GM12878 (cell line): ENCODE measurements at regions not wholly inside any gene's neighbourhood (a gene's known extent, or its start where the extent isn't known, plus 50 kb on each side); places are given as distances from the start of the nearest gene placed in this dataset.

Source experiments
- ATAC-seq: fragments of 200-7000 bp; cut with Tn5 transposase; 3 replicates; pipeline ENCODE4 v1.9.1; 2020; ENCODE audit warnings: mild to moderate bottlenecking, moderate library complexity
- BruUV-seq: library from RNA; stranded (reverse); fragments of 400-500 nt; replicated peaks from 2 replicates; lab custom pipeline; 2021; lab: Mats Ljungman, UMichigan
- CTCF ChIA-PET: fragments of 300-600 bp; sonication (Branson Sonifier 250); formaldehyde crosslinking; extraction: SDS; loops from one replicate; lab custom pipeline; 2021; ENCODE audit warnings: inconsistent platforms; lab: Yijun Ruan, JAX
- POLR2A ChIA-PET: fragments of 350-600 bp; formaldehyde crosslinking; extraction: SDS; loops from one replicate; lab custom pipeline; 2021; ENCODE audit warnings: inconsistent platforms; lab: Charles Lee
- RAD21 ChIA-PET: fragments of 300-600 bp; sonication (Branson Sonifier 250); formaldehyde crosslinking; loops from one replicate; lab custom pipeline; 2023; ENCODE audit warnings: antibody characterized with exemption; ENCODE audit not compliant: unreplicated experiment; lab: Charles Lee
- SMC1A ChIA-PET: fragments of 300-600 bp; sonication (Branson Sonifier 250); formaldehyde crosslinking; loops from one replicate; lab custom pipeline; 2023; ENCODE audit not compliant: unreplicated experiment, uncharacterized antibody; lab: Charles Lee
- DNase-seq: peaks from one replicate; pipeline ENCODE4 v3.0.0-alpha.2; 2011; ENCODE audit warnings: low read depth, low spot score
- FAIRE-seq: peaks from 3 replicates; lab custom pipeline; 2011; peaks lifted over from hg19 to GRCh38; lab: Jason Lieb, UNC
- H2AFZ ChIP-seq: 2 replicates; pipeline ENCODE4 v1.6.0; 2011; ENCODE audit warnings: low read depth, low read length, control low read depth; ENCODE audit not compliant: control insufficient read depth
- H3K27ac ChIP-seq: 2 replicates; pipeline ENCODE4 v1.5.1; 2011; ENCODE audit warnings: control low read depth; ENCODE audit not compliant: control insufficient read depth, insufficient read depth
- H3K27me3 ChIP-seq, 2 experiments: replicated peaks in 1 of 2; 2 replicates each; pipeline versions ENCODE4 v1.6.0 to v1.6.1; 2011; ENCODE audit warnings: low read length in 1 of 2; ENCODE audit not compliant: control insufficient read depth in 2 of 2, insufficient read depth in 2 of 2
- H3K36me3 ChIP-seq, 2 experiments: 2 replicates each; pipeline ENCODE4 v1.5.1; 2011; ENCODE audit warnings: low read length in 1 of 2; ENCODE audit not compliant: control insufficient read depth in 2 of 2, insufficient read depth in 2 of 2
- H3K4me1 ChIP-seq: 2 replicates; pipeline ENCODE4 v1.6.1; 2011; ENCODE audit warnings: mild to moderate bottlenecking, low read length, moderate library complexity, mixed read lengths; ENCODE audit not compliant: control insufficient read depth, insufficient read depth
- H3K4me2 ChIP-seq: 2 replicates; pipeline ENCODE4 v1.6.0; 2011; ENCODE audit warnings: control low read depth; ENCODE audit not compliant: control insufficient read depth, insufficient read depth
- H3K4me3 ChIP-seq: fragments of 200-600 bp; sonication (generic); 2 replicates; pipeline ENCODE4 v1.5.1; 2016
- H3K79me2 ChIP-seq: 2 replicates; pipeline ENCODE4 v1.6.0; 2011; ENCODE audit warnings: low read length; ENCODE audit not compliant: control insufficient read depth, insufficient read depth
- H3K9ac ChIP-seq: 2 replicates; pipeline ENCODE4 v1.8.0; 2011; ENCODE audit warnings: low read length, control low read depth, mixed read lengths; ENCODE audit not compliant: control insufficient read depth, insufficient read depth
- H3K9me3 ChIP-seq: replicated peaks from 3 replicates; pipeline ENCODE4 v1.5.1; 2011; ENCODE audit warnings: mild to moderate bottlenecking, low read length; ENCODE audit not compliant: control insufficient read depth, insufficient read depth
- H4K20me1 ChIP-seq: 2 replicates; pipeline ENCODE4 v1.6.0; 2011; ENCODE audit not compliant: control insufficient read depth, insufficient read depth
- ASH2L ChIP-seq: fragments of 300-600, 200-600 bp; sonication (generic); IDR thresholded peaks from 2 replicates; pipeline ENCODE4 v1.6.1; 2017; ENCODE audit warnings: low read depth, mild to moderate bottlenecking, borderline replicate concordance
- CHD1 ChIP-seq: IDR thresholded peaks from 2 replicates; pipeline ENCODE4 v1.6.1; 2012; ENCODE audit warnings: low read depth, low read length, improper control_type of control experiment
- E2F4 ChIP-seq: IDR thresholded peaks from 2 replicates; pipeline ENCODE4 v1.6.1; 2012; ENCODE audit warnings: low read depth, low read length, improper control_type of control experiment
- ESRRA ChIP-seq: IDR thresholded peaks from 2 replicates; pipeline ENCODE4 v1.6.1; 2012; ENCODE audit warnings: mild to moderate bottlenecking, low read length, improper control_type of control experiment
- EZH2 ChIP-seq: IDR thresholded peaks from 2 replicates; pipeline ENCODE4 v1.6.1; 2012; ENCODE audit warnings: low read depth, mild to moderate bottlenecking, control low read depth, inconsistent platforms, low read length, borderline replicate concordance; ENCODE audit not compliant: control insufficient read depth
- HDAC2 ChIP-seq: fragments of 200-600 bp; sonication (generic); IDR thresholded peaks from 2 replicates; pipeline ENCODE4 v1.6.1; 2017
- IKZF1 ChIP-seq: fragments of 450-650 bp; conservative IDR thresholded peaks from 2 replicates; pipeline ENCODE4 v1.6.1; 2017; ENCODE audit warnings: antibody characterized with exemption, mild to moderate bottlenecking
- JUND ChIP-seq: IDR thresholded peaks from 2 replicates; pipeline ENCODE4 v1.6.1; 2012; ENCODE audit warnings: low read depth, mild to moderate bottlenecking, low read length, improper control_type of control experiment, moderate library complexity
- NFXL1 ChIP-seq: fragments of 450-650 bp; IDR thresholded peaks from 2 replicates; pipeline ENCODE4 v1.6.1; 2017; ENCODE audit warnings: antibody characterized with exemption, mild to moderate bottlenecking, borderline replicate concordance
- RFX5 ChIP-seq: IDR thresholded peaks from 2 replicates; pipeline ENCODE4 v1.6.1; 2011; ENCODE audit warnings: low read depth, low read length, improper control_type of control experiment
- SRF ChIP-seq, 2 experiments: IDR thresholded peaks; 2 replicates each; pipeline ENCODE4 v1.6.1; 2011; ENCODE audit warnings: low read depth in 2 of 2, low read length in 2 of 2, mild to moderate bottlenecking in 1 of 2, moderate library complexity in 1 of 2
- STAT1 ChIP-seq: fragments of 450-650 bp; conservative IDR thresholded peaks from 2 replicates; pipeline ENCODE4 v1.6.1; 2014; ENCODE audit warnings: antibody characterized with exemption, mild to moderate bottlenecking
- ZBED1 ChIP-seq: IDR thresholded peaks from 2 replicates; pipeline ENCODE4 v1.6.1; 2016; ENCODE audit warnings: borderline replicate concordance
- ZBTB40 ChIP-seq: fragments of 450-650 bp; IDR thresholded peaks from 2 replicates; pipeline ENCODE4 v1.6.1; 2016; ENCODE audit warnings: mild to moderate bottlenecking, moderate library complexity, borderline replicate concordance
- ZNF24 ChIP-seq: fragments of 450-650 bp; IDR thresholded peaks from 2 replicates; pipeline ENCODE4 v1.6.1; 2017; ENCODE audit warnings: antibody characterized with exemption, mild to moderate bottlenecking
- ZNF274 ChIP-seq: IDR thresholded peaks from one replicate; pipeline ENCODE4 v1.8.0; 2011; ENCODE audit not compliant: insufficient read length, insufficient read depth
- WGBS: methylation state at CpG from one replicate; pipeline ENCODE4 v1.1.6; 2016; ENCODE audit warnings: low lambda C conversion rate; ENCODE audit not compliant: insufficient replicate concordance, insufficient coverage; ENCODE audit errors: missing lambda C conversion rate; 5-methylcytosine and 5-hydroxymethylcytosine counted together
- in situ Hi-C: fragments of 300-500 bp; cut with MboI; formaldehyde crosslinking; loops from 9 replicates; pipeline ENCODE4 v1.14.3; 2018; ENCODE audit warnings: mixed read lengths
- intact Hi-C: fragments of 100-400 bp; cut with micrococcal nuclease; formaldehyde crosslinking; loops from one replicate; pipeline ENCODE4 v1.14.2; 2022; ENCODE audit not compliant: unreplicated experiment

GRCh38 chr19:29378126-29378525, 147.7 kb upstream of the VSTM2B start:
- Histone ChIP-seq H3K4me1 (no peaks in the 10 kb centered on the region), H2AFZ (no peak overlapping the region), H3K4me2 (no peak overlapping the region), H3K27ac (no peak overlapping the region), H3K27me3 (no peaks in the 10 kb centered on the region), H3K36me3 (no peaks in the 10 kb centered on the region), H3K9me3 (no peaks in the 10 kb centered on the region), H3K4me3 (no peak overlapping the region), H3K79me2 (no peaks in the 10 kb centered on the region), H4K20me1 (no peaks in the 10 kb centered on the region), H3K9ac (no peak overlapping the region)
- ATAC-seq (no peak), DNase-seq (no peak), FAIRE-seq (no peak)
- 0% methylated on average over 4 of the region's 4 CpGs for WGBS
- TF ChIP-seq IKZF1 (no peak), ESRRA (no peak), CHD1 (no peak), EZH2 (no peak), SRF (IDR thresholded peaks at IDR 0.05; ENCODE audit: low read depth in 2 of 2, low read length in 2 of 2) (no peak), NFXL1 (no peak), JUND (no peak), E2F4 (no peak), STAT1 (no peak), RFX5 (no peak), HDAC2 (no peak), ZNF24 (no peak), ZNF274 (no peak), ZBED1 (no peak), ZBTB40 (no peak), ASH2L (no peak)
- SMC1A ChIA-PET, result no interaction called here
- POLR2A ChIA-PET, result no interaction called here
- CTCF ChIA-PET, result no interaction called here
- RAD21 ChIA-PET, result no interaction called here
- BruUV-seq, result no TSS peak
- intact Hi-C loops (no loop called here), in situ Hi-C loops (no loop called here)
